ENCODE measurements at regions not wholly inside any gene's neighbourhood (a gene's known extent, or its start where the extent isn't known, plus 50 kb on each side); places are given as distances from the start of the nearest gene placed in this dataset.

- Histone ChIP-seq H3K27ac (no peak overlapping the region), H3K4me1 (replicated peaks) (no peaks in the 10 kb centered on the region), H3K9me3 (no peaks in the 10 kb centered on the region), H3K27me3 (replicated peaks; ENCODE audit: insufficient read depth) (no peaks in the 10 kb centered on the region), H3K36me3 (no peaks in the 10 kb centered on the region), H3K4me3 (no peak overlapping the region)
- TF ChIP-seq CTCF (IDR thresholded peaks at IDR 0.05) (no peak), POLR2A (IDR thresholded peaks at IDR 0.05) (no peak), POLR2AphosphoS5 (IDR thresholded peaks at IDR 0.05) (no peak)
- 85% methylated on average over 10 of the region's 10 CpGs for WGBS
- intact Hi-C loops (cut with DNase I): no loop called here
- DNase-seq (ENCODE audit: low spot score): no peak
Measured at GRCh38 chr6:134416418-134417154, 98.7 kb upstream of the SGK1 start.

DNA sequence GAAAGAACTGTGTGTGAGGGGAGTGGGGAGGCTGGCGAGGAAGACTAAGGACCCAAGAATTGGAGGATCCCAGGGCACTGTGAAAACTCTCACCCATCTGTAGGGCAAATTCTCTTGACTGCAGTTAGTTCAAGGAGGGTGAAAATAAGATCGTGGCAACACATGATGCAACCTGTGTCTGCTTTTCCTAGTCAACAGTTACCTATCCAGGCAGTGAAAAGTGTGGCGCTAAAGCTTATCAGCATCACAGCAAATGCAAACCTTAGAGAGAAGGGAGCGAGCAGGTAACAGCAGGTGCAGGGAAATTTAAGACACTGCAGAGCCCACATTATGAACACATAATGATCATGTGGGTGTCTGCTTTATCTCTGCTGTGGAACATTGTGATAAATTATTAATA lies 97.7 kb upstream of the SGK1 start:
- H3K27ac ChIP-seq: no peak overlapping the region
- 69% methylated on average over 4 of the region's 4 CpGs for WGBS
- no peak overlapping the region for H3K4me3 ChIP-seq
- no peaks in the 10 kb centered on the region for H3K9me3 ChIP-seq
- no peaks in the 10 kb centered on the region for H3K36me3 ChIP-seq
- intact Hi-C loops (cut with DNase I): no loop called here
- TF ChIP-seq POLR2A (IDR thresholded peaks at IDR 0.05) (no peak), CTCF (IDR thresholded peaks at IDR 0.05) (no peak), POLR2AphosphoS5 (IDR thresholded peaks at IDR 0.05) (no peak)
- H3K4me1 ChIP-seq (replicated peaks): no peaks in the 10 kb centered on the region
- DNase-seq (ENCODE audit: low spot score): no peak
- H3K27me3 ChIP-seq (replicated peaks; ENCODE audit: insufficient read depth): no peaks in the 10 kb centered on the region

GRCh38 chr6:134415194-134415593 lies 97.3 kb upstream of the SGK1 start:
- DNase-seq (ENCODE audit: low spot score): no peak
- no peaks in the 10 kb centered on the region for H3K4me1 ChIP-seq (replicated peaks)
- 61% methylated on average over 4 of the region's 4 CpGs for WGBS
- no peaks in the 10 kb centered on the region for H3K9me3 ChIP-seq
- H3K27ac ChIP-seq: no peak overlapping the region
- H3K4me3 ChIP-seq: no peak overlapping the region
- no peak for TF ChIP-seq POLR2A (IDR thresholded peaks at IDR 0.05)
- TF ChIP-seq CTCF (IDR thresholded peaks at IDR 0.05): no peak
- no peak for TF ChIP-seq POLR2AphosphoS5 (IDR thresholded peaks at IDR 0.05)
- H3K36me3 ChIP-seq: no peaks in the 10 kb centered on the region
- H3K27me3 ChIP-seq (replicated peaks; ENCODE audit: insufficient read depth): no peaks in the 10 kb centered on the region
- intact Hi-C loops (cut with DNase I): no loop called here

GRCh38 chr6:134414793-134415192 lies 96.9 kb upstream of the SGK1 start:
- intact Hi-C loops (cut with DNase I): no loop called here
- Histone ChIP-seq H3K36me3 (no peaks in the 10 kb centered on the region), H3K27me3 (replicated peaks; ENCODE audit: insufficient read depth) (no peaks in the 10 kb centered on the region), H3K4me1 (replicated peaks) (no peaks in the 10 kb centered on the region), H3K9me3 (no peaks in the 10 kb centered on the region), H3K4me3 (no peak overlapping the region), H3K27ac (no peak overlapping the region)
- TF ChIP-seq POLR2AphosphoS5 (IDR thresholded peaks at IDR 0.05): no peak
- no peak for TF ChIP-seq POLR2A (IDR thresholded peaks at IDR 0.05)
- TF ChIP-seq CTCF (IDR thresholded peaks at IDR 0.05): no peak
- WGBS: 89% methylated on average over 7 of the region's 7 CpGs
- DNase-seq (ENCODE audit: low spot score): no peak

DNA sequence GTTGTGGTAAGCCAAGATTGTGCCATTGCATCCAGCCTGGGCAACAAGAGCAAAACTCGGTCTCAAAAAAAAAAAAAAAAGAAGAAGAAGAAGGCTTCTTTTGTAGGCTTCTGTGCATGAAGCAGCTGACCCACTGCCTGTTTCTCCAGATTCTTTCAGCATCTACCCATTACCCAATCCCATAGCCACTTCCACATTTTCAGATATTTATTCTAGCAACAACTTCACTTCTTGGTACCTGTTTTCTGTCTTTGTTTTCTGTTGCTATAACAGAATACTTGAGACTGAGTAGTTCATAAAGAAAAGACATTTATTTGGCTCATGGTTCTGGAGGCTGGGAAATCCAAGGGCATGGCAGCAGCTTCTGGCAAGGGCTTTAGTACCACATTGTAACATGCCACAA lies 95.3 kb upstream of the SGK1 start:
- Histone ChIP-seq H3K4me1 (replicated peaks) (no peaks in the 10 kb centered on the region), H3K36me3 (no peaks in the 10 kb centered on the region), H3K4me3 (no peak overlapping the region), H3K27me3 (replicated peaks; ENCODE audit: insufficient read depth) (no peaks in the 10 kb centered on the region), H3K9me3 (no peaks in the 10 kb centered on the region), H3K27ac (no peak overlapping the region)
- WGBS: 82% methylated on average over 1 of the region's 1 CpG
- intact Hi-C loops (cut with DNase I): no loop called here
- no peak for DNase-seq (ENCODE audit: low spot score)
- no peak for TF ChIP-seq POLR2AphosphoS5 (IDR thresholded peaks at IDR 0.05)
- TF ChIP-seq CTCF (IDR thresholded peaks at IDR 0.05): no peak
- TF ChIP-seq POLR2A (IDR thresholded peaks at IDR 0.05): no peak

Data from prostate gland (tissue), 2 donors.